ENCODE measurements at regions not wholly inside any gene's neighbourhood (a gene's known extent, or its start where the extent isn't known, plus 50 kb on each side); places are given as distances from the start of the nearest gene placed in this dataset.

DNA sequence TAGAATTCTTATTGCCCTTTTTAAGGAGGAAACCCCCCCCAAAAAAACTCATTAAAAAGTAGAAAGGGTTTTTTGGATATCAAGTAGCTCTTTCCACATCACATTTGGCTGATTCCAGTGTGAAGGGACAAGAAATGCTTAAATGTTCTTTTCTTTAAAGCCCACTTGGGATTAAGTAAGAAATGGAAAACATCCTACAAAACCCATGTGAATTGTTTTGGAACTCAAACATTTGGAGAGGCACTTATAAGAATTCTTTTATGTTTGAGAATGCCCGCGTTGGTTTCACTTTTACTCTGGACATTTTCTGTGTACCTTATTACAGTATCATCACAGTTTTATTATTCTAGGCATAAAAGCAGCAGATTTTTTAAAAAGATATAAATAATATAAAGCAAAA lies 301.1 kb upstream of the ACTBL2 start:
- Histone ChIP-seq H3K27ac (no peak overlapping the region), H3K27me3 (no peaks in the 10 kb centered on the region), H3K4me1 (peaks cover 0 to 15% of the 10 kb centered on the region in 2 donors), H3K36me3 (no peaks in the 10 kb centered on the region), H3K9me3 (no peaks in the 10 kb centered on the region), H3K4me3 (peak overlapping the region in 1 of 2 donors; percentile 8)
- no peak for DNase-seq (ENCODE audit: low spot score)
- TF ChIP-seq, protein P1, sequence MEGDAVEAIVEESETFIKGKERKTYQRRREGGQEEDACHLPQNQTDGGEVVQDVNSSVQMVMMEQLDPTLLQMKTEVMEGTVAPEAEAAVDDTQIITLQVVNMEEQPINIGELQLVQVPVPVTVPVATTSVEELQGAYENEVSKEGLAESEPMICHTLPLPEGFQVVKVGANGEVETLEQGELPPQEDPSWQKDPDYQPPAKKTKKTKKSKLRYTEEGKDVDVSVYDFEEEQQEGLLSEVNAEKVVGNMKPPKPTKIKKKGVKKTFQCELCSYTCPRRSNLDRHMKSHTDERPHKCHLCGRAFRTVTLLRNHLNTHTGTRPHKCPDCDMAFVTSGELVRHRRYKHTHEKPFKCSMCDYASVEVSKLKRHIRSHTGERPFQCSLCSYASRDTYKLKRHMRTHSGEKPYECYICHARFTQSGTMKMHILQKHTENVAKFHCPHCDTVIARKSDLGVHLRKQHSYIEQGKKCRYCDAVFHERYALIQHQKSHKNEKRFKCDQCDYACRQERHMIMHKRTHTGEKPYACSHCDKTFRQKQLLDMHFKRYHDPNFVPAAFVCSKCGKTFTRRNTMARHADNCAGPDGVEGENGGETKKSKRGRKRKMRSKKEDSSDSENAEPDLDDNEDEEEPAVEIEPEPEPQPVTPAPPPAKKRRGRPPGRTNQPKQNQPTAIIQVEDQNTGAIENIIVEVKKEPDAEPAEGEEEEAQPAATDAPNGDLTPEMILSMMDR (IDR thresholded peaks at IDR 0.05) = no peak

DNA sequence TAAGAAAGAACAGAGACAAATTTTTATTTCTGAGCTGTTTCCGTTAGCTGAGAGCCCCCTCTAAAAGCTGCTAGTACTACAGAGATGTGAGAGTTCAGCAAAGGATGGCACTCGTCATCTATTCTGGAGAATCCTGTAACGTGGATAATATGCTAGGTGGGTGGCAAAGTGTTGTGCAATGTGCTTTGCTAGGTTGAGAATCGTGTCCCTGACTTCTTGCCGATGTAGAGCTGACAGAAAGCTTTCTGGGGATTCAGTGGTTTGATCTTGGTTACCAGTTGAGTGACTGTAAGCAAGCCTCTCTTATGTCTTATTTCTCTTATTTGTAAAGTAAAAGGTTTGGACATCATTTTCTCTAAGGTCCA lies 298.3 kb upstream of the ACTBL2 start:
- Histone ChIP-seq H3K4me1 (peaks cover 0 to 15% of the 10 kb centered on the region in 2 donors), H3K9me3 (no peaks in the 10 kb centered on the region), H3K36me3 (no peaks in the 10 kb centered on the region), H3K4me3 (no peak overlapping the region), H3K27ac (no peak overlapping the region), H3K27me3 (no peaks in the 10 kb centered on the region)
- no peak for DNase-seq (ENCODE audit: low spot score)
- TF ChIP-seq, protein P1 (IDR thresholded peaks at IDR 0.05) = no peak

DNA sequence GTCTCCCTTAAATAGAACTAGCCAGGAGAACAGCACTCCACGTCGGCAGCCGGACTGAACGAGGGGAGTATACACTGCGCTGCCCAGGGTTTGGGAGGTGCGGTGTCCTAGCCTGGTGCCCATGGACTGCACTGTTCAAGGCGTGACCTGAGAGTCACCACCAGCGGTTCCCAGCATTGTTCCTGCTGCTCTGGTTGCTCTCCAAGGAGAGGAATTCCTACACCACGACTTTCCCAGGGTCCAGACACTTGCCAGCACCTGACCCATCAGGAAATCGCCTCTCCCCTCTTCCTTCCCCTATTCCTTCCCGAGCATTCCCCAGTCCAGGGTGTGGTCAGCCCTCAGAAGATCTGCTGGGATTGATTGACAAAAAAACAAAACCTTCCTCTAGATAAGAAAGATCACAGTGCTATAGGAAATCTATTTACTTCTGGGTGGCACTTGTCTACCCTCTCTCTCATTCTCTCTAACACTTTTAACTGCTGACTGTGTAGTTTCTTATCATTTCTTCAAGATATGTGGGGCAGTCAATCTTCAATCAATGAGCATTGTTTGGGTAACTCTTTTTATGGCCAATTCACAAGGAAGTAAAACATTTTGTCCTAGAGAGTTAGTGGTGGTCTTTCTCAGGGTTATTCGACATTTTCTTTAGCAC lies 297.8 kb upstream of the ACTBL2 start:
- TF ChIP-seq, protein P1 (IDR thresholded peaks at IDR 0.05) = no peak
- H3K4me1 ChIP-seq = peaks cover 0 to 15% of the 10 kb centered on the region in 2 donors
- no peaks in the 10 kb centered on the region for H3K36me3 ChIP-seq
- H3K4me3 ChIP-seq = peak overlapping the region in 1 of 2 donors; percentile 5
- no peak for DNase-seq (ENCODE audit: low spot score)
- no peaks in the 10 kb centered on the region for H3K27me3 ChIP-seq
- no peaks in the 10 kb centered on the region for H3K9me3 ChIP-seq
- H3K27ac ChIP-seq = peak overlapping the region; percentile 44 to 46

DNA sequence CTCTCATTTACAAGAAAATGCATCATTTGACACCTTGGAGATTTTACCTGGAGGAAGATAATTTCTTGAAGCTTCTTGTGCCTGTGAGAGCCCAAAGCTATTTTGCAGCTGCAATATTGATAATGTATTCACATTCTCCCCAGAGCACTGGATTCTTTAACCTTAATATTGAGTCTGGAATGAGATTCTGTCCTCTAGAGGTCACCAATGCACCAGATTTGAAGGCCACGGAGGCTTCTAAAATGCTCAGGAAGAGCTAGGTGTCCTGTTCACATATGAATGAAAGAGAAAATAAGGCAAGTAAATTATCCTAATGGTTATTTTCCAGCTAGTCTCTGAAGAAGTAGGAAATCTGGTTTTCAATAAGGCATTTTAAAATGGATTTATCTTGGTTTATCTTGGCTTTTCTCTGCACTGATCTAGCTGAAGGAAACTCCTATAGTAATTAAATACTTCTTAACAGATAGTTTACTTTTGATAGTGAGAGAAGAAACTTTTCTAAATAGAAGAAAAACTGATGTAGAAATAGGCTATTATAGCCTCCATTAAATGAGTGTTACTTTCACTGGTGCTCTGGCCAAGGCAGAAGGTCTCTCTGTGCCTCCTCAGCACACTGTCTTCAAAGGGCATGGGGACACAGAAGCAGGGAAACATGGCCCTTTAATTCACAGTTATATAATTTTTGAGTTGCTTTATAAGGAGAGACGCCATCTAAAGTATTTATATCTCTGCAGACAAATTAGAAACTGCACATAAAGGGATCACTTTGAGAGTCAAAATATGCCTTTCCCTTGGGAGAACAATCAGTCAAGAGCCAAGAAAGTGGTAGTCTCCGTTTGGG lies 297.0 kb upstream of the ACTBL2 start:
- Histone ChIP-seq H3K4me1 (peaks cover 0 to 15% of the 10 kb centered on the region in 2 donors), H3K9me3 (no peaks in the 10 kb centered on the region), H3K36me3 (no peaks in the 10 kb centered on the region), H3K27ac (peak overlapping the region; percentile 44 to 46), H3K27me3 (no peaks in the 10 kb centered on the region), H3K4me3 (peak overlapping the region in 1 of 2 donors; percentile 5)
- no peak for DNase-seq (ENCODE audit: low spot score)
- TF ChIP-seq, protein P1 (IDR thresholded peaks at IDR 0.05) = peak; percentile 43 to 76

DNA sequence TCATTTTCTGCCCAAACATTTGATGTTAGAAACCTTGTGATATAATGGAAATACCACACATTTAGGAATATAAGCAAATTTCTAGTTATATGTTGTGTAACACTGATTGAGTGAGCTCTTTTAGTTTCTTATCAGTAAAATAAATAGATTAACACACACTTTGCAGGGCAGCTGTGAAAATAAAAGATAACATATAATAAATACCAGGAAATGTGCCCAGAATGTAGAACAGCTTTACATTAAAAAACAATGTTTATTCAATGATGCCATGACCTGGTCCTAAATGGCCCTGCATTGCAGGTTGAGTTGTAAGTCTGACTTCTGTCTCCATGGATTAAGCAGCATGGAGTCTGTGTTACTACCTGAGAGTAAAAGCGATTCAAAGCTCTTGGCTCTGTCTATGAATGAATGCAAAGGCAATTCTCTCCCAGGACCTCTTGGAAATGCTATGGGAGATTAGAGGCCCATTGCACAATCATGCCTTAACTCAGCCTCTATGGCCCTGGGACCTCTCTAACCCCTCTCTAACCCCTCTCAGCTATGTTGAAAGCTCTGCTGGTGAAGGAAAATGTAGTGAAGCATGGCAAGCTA lies 296.0 kb upstream of the ACTBL2 start:
- Histone ChIP-seq H3K4me3 (no peak overlapping the region), H3K27ac (no peak overlapping the region), H3K27me3 (no peaks in the 10 kb centered on the region), H3K36me3 (no peaks in the 10 kb centered on the region), H3K4me1 (peaks cover 0 to 15% of the 10 kb centered on the region in 2 donors), H3K9me3 (no peaks in the 10 kb centered on the region)
- no peak for DNase-seq (ENCODE audit: low spot score)
- TF ChIP-seq, protein P1 (IDR thresholded peaks at IDR 0.05) = no peak
